Esophagus squamous epithelium (tissue), 4 donors: ENCODE measurements at regions not wholly inside any gene's neighbourhood (a gene's known extent, or its start where the extent isn't known, plus 50 kb on each side); places are given as distances from the start of the nearest gene placed in this dataset.

Source experiments
- CTCF ChIP-seq, 6 experiments: fragments of 450-650 bp in 4 of 6; fragments of 200-600 bp in 2 of 6; sonication (generic) in 2 of 6; IDR thresholded peaks; one replicate each; pipeline ENCODE4 v1.5.1; 2016 to 2019; ENCODE audit warnings: antibody characterized with exemption in 6 of 6, mild to moderate bottlenecking in 4 of 6, moderate library complexity in 4 of 6
- POLR2A ChIP-seq, 4 donors: fragments of 450-650 bp; IDR thresholded peaks; one replicate each; pipeline ENCODE4 v1.6.1; 2017; ENCODE audit warnings: antibody characterized with exemption in 4 of 4, mild to moderate bottlenecking in 4 of 4, moderate library complexity in 3 of 4

- TF ChIP-seq CTCF (IDR thresholded peaks at IDR 0.05) (no peak), POLR2A (IDR thresholded peaks at IDR 0.05) (no peak)
Observed at GRCh38 chr2:134107402-134107801, 146.5 kb upstream of the MGAT5 start.
